ENCODE measurements at regions not wholly inside any gene's neighbourhood (a gene's known extent, or its start where the extent isn't known, plus 50 kb on each side); places are given as distances from the start of the nearest gene placed in this dataset.

- TF ChIP-seq CTCF (IDR thresholded peaks at IDR 0.05; ENCODE audit: poor library complexity, severe bottlenecking) (no peak), POLR2AphosphoS5 (IDR thresholded peaks at IDR 0.05) (no peak), TAF1 (IDR thresholded peaks at IDR 0.05; ENCODE audit: low read depth) (no peak), RAD21 (conservative IDR thresholded peaks at IDR 0.05) (no peak), EP300 (conservative IDR thresholded peaks at IDR 0.05; ENCODE audit: poor library complexity, severe bottlenecking) (no peak), EZH2 (IDR thresholded peaks at IDR 0.05; ENCODE audit: borderline replicate concordance, insufficient read depth, low read length, poor library complexity, severe bottlenecking) (no peak)
Measured at GRCh38 chr14:59091976-59092375, 96.5 kb upstream of the DAAM1 start.
